GM23338 (cell line): ENCODE measurements at regions not wholly inside any gene's neighbourhood (a gene's known extent, or its start where the extent isn't known, plus 50 kb on each side); places are given as distances from the start of the nearest gene placed in this dataset.

ENCODE experiments used
- ATAC-seq: fragments of 200-7000 bp; cut with Tn5 transposase; 3 replicates; pipeline ENCODE4 v1.9.1; 2020
- DNase-seq: peaks from one replicate; pipeline ENCODE4 v3.0.0-alpha.2; 2015; ENCODE audit warnings: low spot score
- H2AFZ ChIP-seq: fragments of 200-600 bp; sonication (generic); 2 replicates; pipeline ENCODE4 v1.8.0; 2016; ENCODE audit warnings: antibody characterized with exemption, mild to moderate bottlenecking, moderate library complexity
- H3F3A ChIP-seq: fragments of 200-600 bp; sonication (generic); replicated peaks from 2 replicates; pipeline ENCODE4 v1.8.0; 2017; ENCODE audit warnings: antibody characterized with exemption, mixed run types, low read depth
- H3K27ac ChIP-seq: fragments of 200-600 bp; sonication (generic); 2 replicates; pipeline ENCODE4 v1.6.1; 2016; ENCODE audit warnings: low read depth
- H3K27me3 ChIP-seq: fragments of 200-600 bp; sonication (generic); 2 replicates; pipeline ENCODE4 v1.8.0; 2016; ENCODE audit warnings: mild to moderate bottlenecking, mixed run types, moderate library complexity; ENCODE audit not compliant: insufficient read depth
- H3K36me3 ChIP-seq: fragments of 200-600 bp; sonication (generic); 2 replicates; pipeline ENCODE4 v1.8.0; 2016; ENCODE audit warnings: mild to moderate bottlenecking; ENCODE audit not compliant: insufficient read depth
- H3K4me1 ChIP-seq: fragments of 200-600 bp; sonication (generic); 2 replicates; pipeline ENCODE4 v1.8.0; 2016; ENCODE audit warnings: mild to moderate bottlenecking, moderate library complexity; ENCODE audit not compliant: insufficient read depth
- H3K4me2 ChIP-seq: fragments of 200-600 bp; sonication (generic); 2 replicates; pipeline ENCODE4 v1.7.1; 2017; ENCODE audit warnings: mixed run types
- H3K4me3 ChIP-seq: fragments of 200-600 bp; sonication (generic); 2 replicates; pipeline ENCODE4 v1.6.1; 2016; ENCODE audit warnings: mixed run types
- H3K79me2 ChIP-seq: fragments of 200-600 bp; sonication (generic); replicated peaks from 2 replicates; pipeline ENCODE4 v1.8.0; 2017; ENCODE audit warnings: mild to moderate bottlenecking; ENCODE audit not compliant: insufficient read depth
- H3K9me2 ChIP-seq: fragments of 200-600 bp; sonication (generic); 2 replicates; pipeline ENCODE4 v1.8.0; 2017; ENCODE audit not compliant: insufficient read depth
- H4K20me1 ChIP-seq: fragments of 200-600 bp; sonication (generic); replicated peaks from 2 replicates; pipeline ENCODE4 v1.8.0; 2017; ENCODE audit warnings: mild to moderate bottlenecking; ENCODE audit not compliant: insufficient read depth
- H3K27ac Mint-ChIP-seq: 2 replicates; pipeline ENCODE4 v1.8.0; 2020; ENCODE audit warnings: inconsistent platforms, mild to moderate bottlenecking, moderate library complexity, mixed read lengths
- H3K27me3 Mint-ChIP-seq: 3 replicates; pipeline ENCODE4 v1.8.0; 2022; ENCODE audit warnings: low read depth, mild to moderate bottlenecking, moderate library complexity, mixed read lengths, inconsistent platforms; ENCODE audit not compliant: insufficient read depth, poor library complexity
- H3K36me3 Mint-ChIP-seq: 3 replicates; pipeline ENCODE4 v1.8.0; 2021; ENCODE audit warnings: low read depth, mild to moderate bottlenecking, inconsistent platforms, moderate library complexity, mixed read lengths
- H3K4me1 Mint-ChIP-seq: 3 replicates; pipeline ENCODE4 v1.8.0; 2020; ENCODE audit warnings: mild to moderate bottlenecking, inconsistent platforms, mixed read lengths
- H3K4me3 Mint-ChIP-seq: 3 replicates; pipeline ENCODE4 v1.8.0; 2021; ENCODE audit warnings: moderate library complexity, mild to moderate bottlenecking, inconsistent platforms, mixed read lengths
- H3K9me3 Mint-ChIP-seq: 3 replicates; pipeline ENCODE4 v1.8.0; 2020; ENCODE audit warnings: moderate library complexity, mild to moderate bottlenecking, inconsistent platforms, mixed read lengths
- CREB1 ChIP-seq: fragments of 250-450 bp; sonication (Bioruptor Pico); IDR thresholded peaks from 2 replicates; pipeline ENCODE4 v1.5.0; 2020; ENCODE audit warnings: low read depth, mild to moderate bottlenecking, moderate library complexity
- EZH2 ChIP-seq: fragments of 200-600 bp; sonication (generic); IDR thresholded peaks from one replicate; pipeline ENCODE4 v1.8.0; 2017; ENCODE audit warnings: antibody characterized with exemption, mild to moderate bottlenecking, low read depth; ENCODE audit not compliant: unreplicated experiment
- EZH2phosphoT487 ChIP-seq: fragments of 200-600 bp; sonication (generic); IDR thresholded peaks from one replicate; pipeline ENCODE4 v1.8.1; 2018; ENCODE audit warnings: antibody characterized with exemption; ENCODE audit not compliant: unreplicated experiment
- JUNB ChIP-seq: IDR thresholded peaks from one replicate; pipeline ENCODE4 v1.6.1; 2016; ENCODE audit warnings: antibody characterized with exemption; ENCODE audit not compliant: unreplicated experiment
- NANOG ChIP-seq: IDR thresholded peaks from 2 replicates; pipeline ENCODE4 v1.6.1; 2016; ENCODE audit warnings: antibody characterized with exemption, borderline replicate concordance
- POLR2AphosphoS5 ChIP-seq: IDR thresholded peaks from 2 replicates; pipeline ENCODE4 v1.6.1; 2016; ENCODE audit warnings: antibody characterized with exemption, low read depth
- STAT1 ChIP-seq: IDR thresholded peaks from one replicate; pipeline ENCODE4 v1.6.1; 2016; ENCODE audit warnings: antibody characterized with exemption; ENCODE audit not compliant: unreplicated experiment
- ZNF114 ChIP-seq: fragments of 250-450 bp; sonication (Bioruptor Pico); IDR thresholded peaks from 2 replicates; pipeline ENCODE4 v1.5.0; 2020; ENCODE audit warnings: mild to moderate bottlenecking, moderate library complexity
- ZNF331 ChIP-seq: fragments of 250-450 bp; sonication (Bioruptor Pico); IDR thresholded peaks from 2 replicates; pipeline ENCODE4 v1.5.0; 2020; ENCODE audit warnings: low read depth, mild to moderate bottlenecking, moderate library complexity
- TF ChIP-seq, protein P1 (sequence below): IDR thresholded peaks from 2 replicates; pipeline ENCODE4 v1.6.1; 2016; ENCODE audit warnings: antibody characterized with exemption
- TF ChIP-seq, protein P2 (sequence below), 2 experiments: fragments of 200-600 bp in 1 of 2; sonication (generic) in 1 of 2; conservative IDR thresholded peaks; 2 replicates each; pipeline versions ENCODE4 v1.5.1 to v1.6.1; 2016 to 2017; ENCODE audit warnings: antibody characterized with exemption in 2 of 2, low read depth in 2 of 2, mild to moderate bottlenecking in 2 of 2, moderate library complexity in 1 of 2
- TF ChIP-seq, protein P3 (sequence below): fragments of 250-450 bp; sonication (Bioruptor Pico); IDR thresholded peaks from 2 replicates; pipeline ENCODE4 v1.5.0; 2020; ENCODE audit warnings: mild to moderate bottlenecking, moderate library complexity
- TF ChIP-seq, protein P4 (sequence below): IDR thresholded peaks from one replicate; pipeline ENCODE4 v1.6.1; 2018; ENCODE audit warnings: antibody characterized with exemption; ENCODE audit not compliant: unreplicated experiment

DNA sequence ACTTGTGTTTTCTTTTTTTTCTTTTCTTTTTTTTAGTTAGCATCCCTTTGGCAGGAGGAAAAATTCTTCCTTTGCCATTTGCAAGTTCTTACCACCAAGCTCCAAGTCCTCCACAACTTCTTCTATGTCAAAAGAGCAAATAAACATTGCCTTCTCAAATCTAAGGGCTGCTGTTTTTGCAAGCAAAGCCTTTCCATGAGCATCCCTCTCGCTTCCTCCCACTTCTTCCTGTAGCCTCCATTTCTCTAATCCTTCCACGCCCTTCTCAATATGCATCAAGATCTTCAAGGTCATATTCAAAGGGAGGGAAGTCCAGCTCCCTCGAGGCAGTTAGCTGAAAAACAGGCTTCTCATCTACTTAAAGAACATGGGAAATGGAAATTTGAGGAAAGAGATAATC is 147.1 kb downstream of the ADSS2 start:
- H3K27ac Mint-ChIP-seq, result no peak overlapping the region
- Histone ChIP-seq H3K79me2 (no peaks in the 10 kb centered on the region), H3F3A (no peaks in the 10 kb centered on the region), H4K20me1 (no peaks in the 10 kb centered on the region), H3K4me1 (no peaks in the 10 kb centered on the region), H3K9me2 (peaks cover 3% of the 10 kb centered on the region; the same call in 1 of the 2 replicates), H3K4me2 (no peak overlapping the region), H3K27me3 (no peaks in the 10 kb centered on the region), H3K27ac (no peak overlapping the region), H2AFZ (no peak overlapping the region), H3K4me3 (no peak overlapping the region), H3K36me3 (peaks cover 5% of the 10 kb centered on the region; the same call in 1 of the 2 replicates)
- ATAC-seq (no peak), DNase-seq (no peak)
- TF ChIP-seq STAT1 (no peak), CREB1 (CRISPR knock-in tag) (no peak), NANOG (no peak), ZNF114 (CRISPR knock-in tag) (no peak), POLR2AphosphoS5 (no peak), EZH2 (no peak), ZNF331 (no peak), JUNB (no peak), EZH2phosphoT487 (no peak)
- TF ChIP-seq, protein P1, sequence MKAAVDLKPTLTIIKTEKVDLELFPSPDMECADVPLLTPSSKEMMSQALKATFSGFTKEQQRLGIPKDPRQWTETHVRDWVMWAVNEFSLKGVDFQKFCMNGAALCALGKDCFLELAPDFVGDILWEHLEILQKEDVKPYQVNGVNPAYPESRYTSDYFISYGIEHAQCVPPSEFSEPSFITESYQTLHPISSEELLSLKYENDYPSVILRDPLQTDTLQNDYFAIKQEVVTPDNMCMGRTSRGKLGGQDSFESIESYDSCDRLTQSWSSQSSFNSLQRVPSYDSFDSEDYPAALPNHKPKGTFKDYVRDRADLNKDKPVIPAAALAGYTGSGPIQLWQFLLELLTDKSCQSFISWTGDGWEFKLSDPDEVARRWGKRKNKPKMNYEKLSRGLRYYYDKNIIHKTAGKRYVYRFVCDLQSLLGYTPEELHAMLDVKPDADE, result no peak
- TF ChIP-seq, protein P2, sequence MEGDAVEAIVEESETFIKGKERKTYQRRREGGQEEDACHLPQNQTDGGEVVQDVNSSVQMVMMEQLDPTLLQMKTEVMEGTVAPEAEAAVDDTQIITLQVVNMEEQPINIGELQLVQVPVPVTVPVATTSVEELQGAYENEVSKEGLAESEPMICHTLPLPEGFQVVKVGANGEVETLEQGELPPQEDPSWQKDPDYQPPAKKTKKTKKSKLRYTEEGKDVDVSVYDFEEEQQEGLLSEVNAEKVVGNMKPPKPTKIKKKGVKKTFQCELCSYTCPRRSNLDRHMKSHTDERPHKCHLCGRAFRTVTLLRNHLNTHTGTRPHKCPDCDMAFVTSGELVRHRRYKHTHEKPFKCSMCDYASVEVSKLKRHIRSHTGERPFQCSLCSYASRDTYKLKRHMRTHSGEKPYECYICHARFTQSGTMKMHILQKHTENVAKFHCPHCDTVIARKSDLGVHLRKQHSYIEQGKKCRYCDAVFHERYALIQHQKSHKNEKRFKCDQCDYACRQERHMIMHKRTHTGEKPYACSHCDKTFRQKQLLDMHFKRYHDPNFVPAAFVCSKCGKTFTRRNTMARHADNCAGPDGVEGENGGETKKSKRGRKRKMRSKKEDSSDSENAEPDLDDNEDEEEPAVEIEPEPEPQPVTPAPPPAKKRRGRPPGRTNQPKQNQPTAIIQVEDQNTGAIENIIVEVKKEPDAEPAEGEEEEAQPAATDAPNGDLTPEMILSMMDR (conservative IDR thresholded peaks at IDR 0.05; ENCODE audit: low read depth in 2 of 2), result no peak
- TF ChIP-seq, protein P3, sequence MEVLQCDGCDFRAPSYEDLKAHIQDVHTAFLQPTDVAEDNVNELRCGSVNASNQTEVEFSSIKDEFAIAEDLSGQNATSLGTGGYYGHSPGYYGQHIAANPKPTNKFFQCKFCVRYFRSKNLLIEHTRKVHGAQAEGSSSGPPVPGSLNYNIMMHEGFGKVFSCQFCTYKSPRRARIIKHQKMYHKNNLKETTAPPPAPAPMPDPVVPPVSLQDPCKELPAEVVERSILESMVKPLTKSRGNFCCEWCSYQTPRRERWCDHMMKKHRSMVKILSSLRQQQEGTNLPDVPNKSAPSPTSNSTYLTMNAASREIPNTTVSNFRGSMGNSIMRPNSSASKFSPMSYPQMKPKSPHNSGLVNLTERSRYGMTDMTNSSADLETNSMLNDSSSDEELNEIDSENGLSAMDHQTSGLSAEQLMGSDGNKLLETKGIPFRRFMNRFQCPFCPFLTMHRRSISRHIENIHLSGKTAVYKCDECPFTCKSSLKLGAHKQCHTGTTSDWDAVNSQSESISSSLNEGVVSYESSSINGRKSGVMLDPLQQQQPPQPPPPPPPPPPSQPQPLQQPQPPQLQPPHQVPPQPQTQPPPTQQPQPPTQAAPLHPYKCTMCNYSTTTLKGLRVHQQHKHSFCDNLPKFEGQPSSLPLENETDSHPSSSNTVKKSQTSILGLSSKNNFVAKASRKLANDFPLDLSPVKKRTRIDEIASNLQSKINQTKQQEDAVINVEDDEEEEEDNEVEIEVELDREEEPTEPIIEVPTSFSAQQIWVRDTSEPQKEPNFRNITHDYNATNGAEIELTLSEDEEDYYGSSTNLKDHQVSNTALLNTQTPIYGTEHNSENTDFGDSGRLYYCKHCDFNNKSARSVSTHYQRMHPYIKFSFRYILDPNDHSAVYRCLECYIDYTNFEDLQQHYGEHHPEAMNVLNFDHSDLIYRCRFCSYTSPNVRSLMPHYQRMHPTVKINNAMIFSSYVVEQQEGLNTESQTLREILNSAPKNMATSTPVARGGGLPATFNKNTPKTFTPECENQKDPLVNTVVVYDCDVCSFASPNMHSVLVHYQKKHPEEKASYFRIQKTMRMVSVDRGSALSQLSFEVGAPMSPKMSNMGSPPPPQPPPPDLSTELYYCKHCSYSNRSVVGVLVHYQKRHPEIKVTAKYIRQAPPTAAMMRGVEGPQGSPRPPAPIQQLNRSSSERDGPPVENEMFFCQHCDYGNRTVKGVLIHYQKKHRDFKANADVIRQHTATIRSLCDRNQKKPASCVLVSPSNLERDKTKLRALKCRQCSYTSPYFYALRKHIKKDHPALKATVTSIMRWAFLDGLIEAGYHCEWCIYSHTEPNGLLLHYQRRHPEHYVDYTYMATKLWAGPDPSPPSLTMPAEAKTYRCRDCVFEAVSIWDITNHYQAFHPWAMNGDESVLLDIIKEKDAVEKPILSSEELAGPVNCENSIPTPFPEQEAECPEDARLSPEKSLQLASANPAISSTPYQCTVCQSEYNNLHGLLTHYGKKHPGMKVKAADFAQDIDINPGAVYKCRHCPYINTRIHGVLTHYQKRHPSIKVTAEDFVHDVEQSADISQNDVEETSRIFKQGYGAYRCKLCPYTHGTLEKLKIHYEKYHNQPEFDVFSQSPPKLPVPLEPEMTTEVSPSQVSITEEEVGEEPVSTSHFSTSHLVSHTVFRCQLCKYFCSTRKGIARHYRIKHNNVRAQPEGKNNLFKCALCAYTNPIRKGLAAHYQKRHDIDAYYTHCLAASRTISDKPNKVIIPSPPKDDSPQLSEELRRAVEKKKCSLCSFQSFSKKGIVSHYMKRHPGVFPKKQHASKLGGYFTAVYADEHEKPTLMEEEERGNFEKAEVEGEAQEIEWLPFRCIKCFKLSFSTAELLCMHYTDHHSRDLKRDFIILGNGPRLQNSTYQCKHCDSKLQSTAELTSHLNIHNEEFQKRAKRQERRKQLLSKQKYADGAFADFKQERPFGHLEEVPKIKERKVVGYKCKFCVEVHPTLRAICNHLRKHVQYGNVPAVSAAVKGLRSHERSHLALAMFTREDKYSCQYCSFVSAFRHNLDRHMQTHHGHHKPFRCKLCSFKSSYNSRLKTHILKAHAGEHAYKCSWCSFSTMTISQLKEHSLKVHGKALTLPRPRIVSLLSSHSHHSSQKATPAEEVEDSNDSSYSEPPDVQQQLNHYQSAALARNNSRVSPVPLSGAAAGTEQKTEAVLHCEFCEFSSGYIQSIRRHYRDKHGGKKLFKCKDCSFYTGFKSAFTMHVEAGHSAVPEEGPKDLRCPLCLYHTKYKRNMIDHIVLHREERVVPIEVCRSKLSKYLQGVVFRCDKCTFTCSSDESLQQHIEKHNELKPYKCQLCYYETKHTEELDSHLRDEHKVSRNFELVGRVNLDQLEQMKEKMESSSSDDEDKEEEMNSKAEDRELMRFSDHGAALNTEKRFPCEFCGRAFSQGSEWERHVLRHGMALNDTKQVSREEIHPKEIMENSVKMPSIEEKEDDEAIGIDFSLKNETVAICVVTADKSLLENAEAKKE, result no peak
- TF ChIP-seq, protein P4, sequence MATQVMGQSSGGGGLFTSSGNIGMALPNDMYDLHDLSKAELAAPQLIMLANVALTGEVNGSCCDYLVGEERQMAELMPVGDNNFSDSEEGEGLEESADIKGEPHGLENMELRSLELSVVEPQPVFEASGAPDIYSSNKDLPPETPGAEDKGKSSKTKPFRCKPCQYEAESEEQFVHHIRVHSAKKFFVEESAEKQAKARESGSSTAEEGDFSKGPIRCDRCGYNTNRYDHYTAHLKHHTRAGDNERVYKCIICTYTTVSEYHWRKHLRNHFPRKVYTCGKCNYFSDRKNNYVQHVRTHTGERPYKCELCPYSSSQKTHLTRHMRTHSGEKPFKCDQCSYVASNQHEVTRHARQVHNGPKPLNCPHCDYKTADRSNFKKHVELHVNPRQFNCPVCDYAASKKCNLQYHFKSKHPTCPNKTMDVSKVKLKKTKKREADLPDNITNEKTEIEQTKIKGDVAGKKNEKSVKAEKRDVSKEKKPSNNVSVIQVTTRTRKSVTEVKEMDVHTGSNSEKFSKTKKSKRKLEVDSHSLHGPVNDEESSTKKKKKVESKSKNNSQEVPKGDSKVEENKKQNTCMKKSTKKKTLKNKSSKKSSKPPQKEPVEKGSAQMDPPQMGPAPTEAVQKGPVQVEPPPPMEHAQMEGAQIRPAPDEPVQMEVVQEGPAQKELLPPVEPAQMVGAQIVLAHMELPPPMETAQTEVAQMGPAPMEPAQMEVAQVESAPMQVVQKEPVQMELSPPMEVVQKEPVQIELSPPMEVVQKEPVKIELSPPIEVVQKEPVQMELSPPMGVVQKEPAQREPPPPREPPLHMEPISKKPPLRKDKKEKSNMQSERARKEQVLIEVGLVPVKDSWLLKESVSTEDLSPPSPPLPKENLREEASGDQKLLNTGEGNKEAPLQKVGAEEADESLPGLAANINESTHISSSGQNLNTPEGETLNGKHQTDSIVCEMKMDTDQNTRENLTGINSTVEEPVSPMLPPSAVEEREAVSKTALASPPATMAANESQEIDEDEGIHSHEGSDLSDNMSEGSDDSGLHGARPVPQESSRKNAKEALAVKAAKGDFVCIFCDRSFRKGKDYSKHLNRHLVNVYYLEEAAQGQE, result no peak
- H3K36me3 Mint-ChIP-seq, result peaks cover 21% of the 10 kb centered on the region
- H3K27me3 Mint-ChIP-seq, result no peaks in the 10 kb centered on the region
- peaks cover 8% of the 10 kb centered on the region for H3K4me1 Mint-ChIP-seq
- no peak overlapping the region for H3K4me3 Mint-ChIP-seq
- peaks cover 39% of the 10 kb centered on the region for H3K9me3 Mint-ChIP-seq
